Brain microvascular endothelial cell (primary cell): ENCODE measurements at regions not wholly inside any gene's neighbourhood (a gene's known extent, or its start where the extent isn't known, plus 50 kb on each side); places are given as distances from the start of the nearest gene placed in this dataset.
"Not testable (repeated sequence)": the region's sequence is repeated elsewhere in the genome, so short reads cannot be mapped to it uniquely, and the experiment has no call there.

Experiments
- DNase-seq: peaks from one replicate; pipeline ENCODE4 v3.0.0-alpha.2; 2020
- H3K27ac ChIP-seq: fragments of 250-450 bp; sonication (Bioruptor Pico); 2 replicates; pipeline ENCODE4 v1.5.1; 2020; ENCODE audit warnings: mild to moderate bottlenecking, moderate library complexity
- H3K27me3 ChIP-seq: fragments of 250-450 bp; sonication (Bioruptor Pico); replicated peaks from 2 replicates; pipeline ENCODE4 v1.5.1; 2020; ENCODE audit warnings: mild to moderate bottlenecking
- H3K36me3 ChIP-seq: fragments of 250-450 bp; sonication (Bioruptor Pico); replicated peaks from 2 replicates; pipeline ENCODE4 v1.5.1; 2020; ENCODE audit warnings: mild to moderate bottlenecking
- H3K4me3 ChIP-seq: 2 replicates; pipeline ENCODE4 v1.5.1; 2011; ENCODE audit warnings: low read depth, mild to moderate bottlenecking, control low read depth, low read length, moderate library complexity
- CTCF ChIP-seq: IDR thresholded peaks from 2 replicates; pipeline ENCODE4 v1.5.1; 2011; ENCODE audit warnings: low read depth, mild to moderate bottlenecking, moderate library complexity, low read length, control low read depth, inconsistent platforms; ENCODE audit errors: missing control alignments
- in situ Hi-C: cut with HindIII; loops from 2 replicates; pipeline ENCODE4 v1.10.0; 2017; ENCODE audit warnings: low sequenced_read_pairs, low pct_ligation_motif_present

DNA sequence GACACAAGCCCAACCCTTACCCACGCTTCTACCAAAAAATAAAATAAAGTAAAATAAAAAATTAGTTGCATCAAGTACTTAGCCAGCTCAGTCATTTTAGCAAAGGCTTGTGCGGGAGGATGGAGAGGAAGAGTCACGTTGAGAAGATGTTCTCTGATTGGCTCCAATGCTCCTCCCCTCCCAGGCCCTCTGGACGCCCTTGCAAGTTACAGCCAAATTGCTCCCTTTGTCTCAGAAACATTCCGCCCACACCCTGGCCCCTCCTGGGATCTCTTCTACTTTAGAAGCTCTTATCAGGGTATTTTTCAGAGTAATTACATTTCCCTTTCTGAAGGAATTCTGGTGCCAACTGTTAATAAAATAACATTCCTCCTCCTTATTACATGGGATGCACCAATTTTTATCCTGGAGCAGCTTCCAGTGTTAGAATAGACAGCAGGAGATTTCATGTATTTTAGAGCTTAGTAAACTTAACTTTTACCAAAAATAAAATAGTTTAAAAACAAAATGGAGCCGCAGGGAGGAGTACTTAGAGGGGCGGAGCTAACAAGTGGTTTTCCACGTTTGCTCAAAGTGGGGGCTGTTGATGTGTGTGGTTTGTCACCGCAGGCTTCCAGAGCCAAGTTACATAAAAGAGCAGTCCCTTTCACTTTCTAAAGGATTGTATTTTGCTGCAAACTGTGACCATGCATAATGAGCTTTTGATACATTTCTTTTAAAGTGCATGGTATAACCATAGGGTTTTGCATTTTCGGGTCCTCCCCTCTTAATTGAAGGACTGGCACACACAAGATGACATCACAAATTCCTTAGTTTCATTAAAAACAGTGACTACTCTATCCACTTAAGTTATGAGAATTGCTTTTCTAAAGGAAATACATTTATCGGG, 71.7 kb upstream of the RAP1B start:
- in situ Hi-C loops: no loop called here
- TF ChIP-seq CTCF: no peak
- no peaks in the 10 kb centered on the region for H3K36me3 ChIP-seq
- peak overlapping the region; percentile 28 for H3K4me3 ChIP-seq
- peak overlapping the region; percentile 72 for H3K27ac ChIP-seq
- peak; percentile 62 for DNase-seq
- no peaks in the 10 kb centered on the region for H3K27me3 ChIP-seq

- H3K4me3 ChIP-seq: no peak overlapping the region
- in situ Hi-C loops: no loop called here
- no peaks in the 10 kb centered on the region for H3K27me3 ChIP-seq
- peak overlapping the region; percentile 72 for H3K27ac ChIP-seq
- H3K36me3 ChIP-seq: no peaks in the 10 kb centered on the region
- TF ChIP-seq CTCF: no peak
- DNase-seq: no peak
Measured at GRCh38 chr12:68539615-68539952, 71.1 kb upstream of the RAP1B start.

DNA sequence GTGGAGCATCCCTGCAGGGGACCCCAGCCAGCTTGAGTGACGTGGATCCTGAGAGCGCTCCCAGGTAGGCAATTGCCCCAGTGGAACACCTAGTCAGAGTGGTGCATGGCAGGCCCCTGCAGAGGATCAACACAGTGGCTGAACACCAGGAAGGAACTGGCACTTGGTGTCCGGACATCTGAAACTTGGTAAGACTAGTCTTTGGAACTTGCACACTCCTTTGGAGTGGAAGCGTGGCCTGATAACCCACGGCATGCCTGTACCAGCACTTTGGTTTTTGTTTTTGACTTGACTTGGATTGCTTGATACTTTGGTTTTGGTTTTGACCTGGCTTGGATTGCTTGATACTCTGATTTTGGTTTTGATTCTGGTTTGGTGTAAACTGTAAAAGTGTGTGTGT, 69.9 kb upstream of the RAP1B start:
- H3K27me3 ChIP-seq, in situ Hi-C loops: not testable (repeated sequence)

DNA sequence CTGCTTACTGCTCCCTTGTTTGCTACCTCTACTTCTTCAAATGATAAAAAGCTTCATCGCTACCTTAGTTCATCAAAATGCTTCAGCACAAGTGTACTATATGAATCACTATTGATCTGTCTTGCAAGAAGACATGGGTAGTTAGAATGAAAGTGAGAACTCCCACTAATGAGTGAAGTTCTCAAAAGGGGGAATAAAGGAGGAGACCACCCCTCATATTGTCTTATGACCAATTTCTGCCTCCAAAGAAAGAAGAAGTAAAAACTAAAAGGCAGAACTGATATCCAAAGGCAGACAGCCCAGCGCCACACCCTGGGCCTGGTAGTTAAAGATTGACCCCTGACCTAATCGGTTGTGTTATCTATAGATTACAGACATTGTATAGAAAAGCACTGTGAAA, 63.4 kb upstream of the RAP1B start:
- in situ Hi-C loops, H3K36me3 ChIP-seq, DNase-seq, H3K4me3 ChIP-seq, H3K27me3 ChIP-seq, H3K27ac ChIP-seq: not testable (repeated sequence)

More for the DNA sequence above, 69.9 kb upstream of the RAP1B start:
- not testable (repeated sequence) for H3K36me3 ChIP-seq, H3K4me3 ChIP-seq, H3K27ac ChIP-seq, DNase-seq

DNA sequence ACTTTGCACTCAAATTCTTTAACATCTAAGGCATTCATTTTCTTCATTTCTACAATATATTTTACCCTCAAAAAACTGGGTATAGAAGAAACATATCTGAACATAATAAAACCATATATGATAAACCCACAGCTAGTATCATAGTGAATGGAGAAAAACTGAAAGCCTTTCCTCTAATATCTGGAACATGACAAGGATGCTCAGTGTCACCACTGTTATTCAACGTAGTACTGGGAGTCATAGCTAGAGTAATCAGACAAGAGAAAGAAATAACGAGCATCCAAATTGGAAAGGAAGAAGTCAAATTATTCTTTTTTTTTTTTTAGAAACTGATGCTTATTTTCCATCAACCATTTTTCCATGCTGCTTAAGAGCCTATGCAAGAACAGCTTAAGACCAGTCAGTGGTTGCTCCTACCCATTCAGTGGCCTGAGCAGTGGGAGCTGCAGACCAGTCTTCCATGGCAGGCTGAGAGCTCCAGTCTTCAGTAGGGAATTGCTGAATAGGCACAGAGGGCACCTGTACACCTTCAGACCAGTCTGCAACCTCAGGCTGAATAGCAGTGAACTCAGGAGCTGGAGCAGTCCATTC, 58.0 kb upstream of the RAP1B start:
- H3K27ac ChIP-seq, H3K4me3 ChIP-seq, DNase-seq, in situ Hi-C loops, H3K27me3 ChIP-seq, H3K36me3 ChIP-seq: not testable (repeated sequence)

- Histone ChIP-seq H3K27me3 (no peaks in the 10 kb centered on the region), H3K27ac (peak overlapping the region; percentile 84)
- peak; percentile 82 for DNase-seq
Measured at GRCh38 chr12:68557011-68557730, 53.5 kb upstream of the RAP1B start.

More at GRCh38 chr12:68557011-68557730, 53.5 kb upstream of the RAP1B start:
- Histone ChIP-seq H3K4me3 (no peak overlapping the region), H3K36me3 (no peaks in the 10 kb centered on the region)
- in situ Hi-C loops: no loop called here
- no peak for TF ChIP-seq CTCF
